Stimulated activated CD8-positive, alpha-beta memory T cell treated with anti-CD3 and anti-CD28 coated beads, Interleukin-15, amount 100 ng/mL, for 1 hour (primary cell): ENCODE measurements at regions not wholly inside any gene's neighbourhood (a gene's known extent, or its start where the extent isn't known, plus 50 kb on each side); places are given as distances from the start of the nearest gene placed in this dataset.
"Not testable (repeated sequence)": the region's sequence is repeated elsewhere in the genome, so short reads cannot be mapped to it uniquely, and the experiment has no call there.

ENCODE experiments used
- DNase-seq: peaks from one replicate; pipeline ENCODE4 v3.0.0-alpha.2; 2020; ENCODE audit warnings: low read depth

- no peak for DNase-seq
These were observed 164.2 kb upstream of the C1orf174 start for GRCh38 chr1:4064150-4064889.

GRCh38 chr1:4066860-4067599 lies 167.0 kb upstream of the C1orf174 start:
- no peak for DNase-seq

DNA sequence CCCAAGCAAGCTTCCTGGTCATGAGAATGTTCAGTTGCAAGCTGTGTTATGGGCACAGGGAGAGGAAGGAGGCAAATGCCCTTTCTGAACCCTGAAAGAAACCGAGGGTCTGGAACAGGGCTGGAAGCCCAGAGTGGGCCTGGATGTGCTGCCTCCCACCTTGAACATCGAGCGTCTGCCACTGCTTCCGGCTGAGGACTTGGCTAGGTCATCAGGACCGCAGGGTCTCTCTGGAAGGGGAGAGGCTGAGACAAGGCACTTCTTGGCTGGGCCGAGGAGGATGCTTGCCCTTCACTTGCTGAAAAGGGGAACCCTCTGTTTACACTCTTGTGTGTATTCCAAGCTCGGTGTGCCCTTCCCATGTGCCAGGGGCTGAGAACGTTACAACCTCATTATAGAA lies 168.0 kb upstream of the C1orf174 start:
- DNase-seq = no peak

GRCh38 chr1:4071653-4072052 lies 171.6 kb upstream of the C1orf174 start:
- no peak for DNase-seq

DNA sequence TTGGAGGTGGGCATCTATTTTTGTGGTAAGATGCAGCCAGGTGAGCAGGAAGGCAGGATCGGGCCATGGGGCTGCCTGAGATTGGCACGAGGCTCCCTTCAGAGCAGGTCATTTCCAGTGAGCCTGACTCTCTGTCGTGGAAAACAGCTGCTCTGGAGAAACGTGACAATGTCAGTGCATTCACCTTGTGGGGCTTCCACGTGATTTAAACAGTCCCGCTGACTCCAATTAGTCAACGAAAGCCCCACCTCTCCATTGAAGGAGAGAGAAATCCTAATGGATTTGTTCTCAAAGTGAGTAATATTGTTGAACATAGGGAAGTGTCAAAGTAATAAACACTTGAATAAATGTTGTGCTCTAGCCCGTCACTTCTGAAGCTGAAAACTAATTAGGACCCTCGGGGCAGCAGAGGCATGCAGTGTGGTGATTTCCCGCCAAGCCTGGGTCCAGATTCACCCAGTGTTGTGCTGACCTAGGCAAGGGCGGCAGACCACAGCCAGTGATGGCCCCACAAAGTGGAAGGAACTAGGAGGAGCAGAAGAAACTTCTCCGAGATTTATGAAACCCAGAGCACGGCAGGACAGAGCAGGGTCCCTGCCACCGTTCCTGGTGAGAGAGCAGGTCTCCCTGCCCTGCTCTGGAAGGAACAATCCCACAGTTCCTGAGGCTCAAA lies 172.5 kb upstream of the C1orf174 start:
- no peak for DNase-seq

DNA sequence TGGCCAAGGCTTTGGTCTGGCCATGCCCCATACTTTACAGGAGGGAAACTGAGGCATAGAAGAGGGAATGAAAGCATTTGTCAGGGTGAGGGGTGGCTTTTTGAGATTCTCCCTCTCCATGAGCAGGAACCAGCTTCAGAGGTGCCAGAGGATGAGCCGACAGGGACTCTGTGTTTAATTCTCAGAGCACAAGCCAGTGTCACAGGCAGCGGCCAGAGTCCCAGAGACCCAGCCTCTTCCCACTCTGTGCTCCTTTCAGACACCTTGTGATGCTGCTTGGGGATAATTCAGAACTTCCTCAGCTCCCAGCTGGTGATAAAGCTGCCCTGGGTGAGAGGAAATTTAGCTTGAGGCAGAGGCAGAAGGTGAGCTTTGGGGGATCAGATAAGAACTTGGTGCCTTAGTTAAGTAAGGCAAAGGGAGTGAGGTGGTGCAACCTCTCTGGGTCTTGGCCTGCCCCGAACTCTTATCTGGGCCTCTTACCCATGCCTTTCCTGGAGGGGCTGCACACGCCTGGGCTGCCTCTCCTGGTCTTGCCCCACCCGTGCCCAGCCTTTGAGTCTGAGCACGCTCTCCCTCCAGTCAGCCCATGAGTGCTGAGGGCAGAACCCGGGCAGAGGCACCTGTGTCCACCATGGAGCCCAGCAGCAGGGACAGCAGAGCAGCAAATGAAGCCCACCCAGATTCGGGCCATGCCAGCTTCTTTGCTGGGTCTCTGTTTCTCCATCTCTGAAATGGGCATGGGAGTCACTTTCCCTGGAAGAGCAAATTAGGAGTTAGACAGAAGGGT lies 175.6 kb upstream of the C1orf174 start:
- DNase-seq = no peak

DNA sequence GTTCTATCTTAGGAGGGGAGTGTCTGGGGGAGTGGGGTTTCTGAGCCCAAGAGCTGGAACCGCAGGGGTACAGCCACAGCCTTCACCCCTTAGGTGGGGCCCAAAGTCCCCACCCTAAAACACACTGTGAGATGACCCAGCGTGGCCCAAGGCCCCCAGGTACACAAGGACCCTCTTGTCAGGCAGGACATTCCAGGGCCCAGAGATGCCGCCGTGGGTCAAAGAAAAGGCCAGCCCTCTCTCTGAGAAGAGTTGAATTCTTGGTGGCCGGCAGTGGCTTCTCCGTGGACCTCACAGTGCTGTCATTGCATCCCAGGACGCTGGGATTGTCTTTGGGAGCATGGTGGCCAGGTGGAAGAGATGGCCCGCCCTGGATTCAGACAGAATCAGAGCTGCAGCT lies 176.3 kb upstream of the C1orf174 start:
- no peak for DNase-seq

- not testable (repeated sequence) for DNase-seq
These were observed 178.3 kb upstream of the C1orf174 start for GRCh38 chr1:4078091-4078962.

- no peak for DNase-seq
These were observed 179.7 kb upstream of the C1orf174 start for GRCh38 chr1:4079815-4080214.

- no peak for DNase-seq
These were observed 182.0 kb upstream of the C1orf174 start for GRCh38 chr1:4081806-4082711.

- no peak for DNase-seq
These were observed 183.4 kb upstream of the C1orf174 start for GRCh38 chr1:4083231-4084047.

- no peak for DNase-seq
These were observed 184.0 kb upstream of the C1orf174 start for GRCh38 chr1:4084048-4084431.

- no peak for DNase-seq
These were observed 184.4 kb upstream of the C1orf174 start for GRCh38 chr1:4084446-4084845.

GRCh38 chr1:4084896-4085295 lies 184.8 kb upstream of the C1orf174 start:
- no peak for DNase-seq

- DNase-seq = no peak
These were observed 185.5 kb upstream of the C1orf174 start for GRCh38 chr1:4085546-4085945.

DNA sequence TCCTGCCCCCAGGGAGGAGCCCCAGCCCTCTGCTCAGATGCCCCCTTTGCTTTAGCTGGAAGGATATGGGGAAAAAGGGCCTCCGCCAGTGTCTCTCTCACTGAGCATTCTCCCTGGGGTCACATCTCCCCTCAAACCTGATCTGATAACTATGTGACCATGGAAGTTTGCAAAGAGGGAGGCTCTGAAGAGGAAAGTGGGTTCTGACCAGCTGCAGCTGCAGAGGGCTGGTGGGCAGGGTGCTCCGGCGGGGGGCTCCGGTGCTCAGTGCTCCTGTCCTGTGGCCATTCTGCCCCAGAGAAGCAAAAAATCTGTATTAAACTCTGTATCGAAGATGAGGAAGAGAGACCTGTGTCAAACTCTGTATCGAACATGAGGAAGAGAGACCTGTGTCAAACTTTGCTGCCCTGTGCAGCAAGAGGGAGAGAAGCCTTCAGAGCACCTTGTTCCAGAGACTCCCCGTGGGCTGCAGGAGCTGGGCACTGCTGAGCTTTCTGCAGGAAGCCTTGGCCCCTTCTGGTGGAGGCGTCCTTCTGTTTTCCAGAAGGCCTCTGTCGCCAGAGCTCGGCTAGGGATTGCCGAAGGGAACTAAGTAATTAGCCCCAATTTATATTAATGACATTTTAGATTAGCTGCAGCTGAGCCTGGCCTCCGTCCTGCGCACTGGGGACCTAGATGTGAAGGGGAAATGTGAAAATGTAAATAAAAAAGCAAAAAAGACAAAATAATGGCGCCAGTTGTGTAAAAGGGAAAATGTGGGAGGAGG lies 186.2 kb upstream of the C1orf174 start:
- no peak for DNase-seq

- DNase-seq = no peak
These were observed 186.8 kb upstream of the C1orf174 start for GRCh38 chr1:4086921-4087320.
